ENCODE measurements at regions not wholly inside any gene's neighbourhood (a gene's known extent, or its start where the extent isn't known, plus 50 kb on each side); places are given as distances from the start of the nearest gene placed in this dataset.
A peak's percentile ranks its signal among the peaks of the same experiment; 100 is the strongest.
"Not testable (repeated sequence)": the region's sequence is repeated elsewhere in the genome, so short reads cannot be mapped to it uniquely, and the experiment has no call there.

DNA sequence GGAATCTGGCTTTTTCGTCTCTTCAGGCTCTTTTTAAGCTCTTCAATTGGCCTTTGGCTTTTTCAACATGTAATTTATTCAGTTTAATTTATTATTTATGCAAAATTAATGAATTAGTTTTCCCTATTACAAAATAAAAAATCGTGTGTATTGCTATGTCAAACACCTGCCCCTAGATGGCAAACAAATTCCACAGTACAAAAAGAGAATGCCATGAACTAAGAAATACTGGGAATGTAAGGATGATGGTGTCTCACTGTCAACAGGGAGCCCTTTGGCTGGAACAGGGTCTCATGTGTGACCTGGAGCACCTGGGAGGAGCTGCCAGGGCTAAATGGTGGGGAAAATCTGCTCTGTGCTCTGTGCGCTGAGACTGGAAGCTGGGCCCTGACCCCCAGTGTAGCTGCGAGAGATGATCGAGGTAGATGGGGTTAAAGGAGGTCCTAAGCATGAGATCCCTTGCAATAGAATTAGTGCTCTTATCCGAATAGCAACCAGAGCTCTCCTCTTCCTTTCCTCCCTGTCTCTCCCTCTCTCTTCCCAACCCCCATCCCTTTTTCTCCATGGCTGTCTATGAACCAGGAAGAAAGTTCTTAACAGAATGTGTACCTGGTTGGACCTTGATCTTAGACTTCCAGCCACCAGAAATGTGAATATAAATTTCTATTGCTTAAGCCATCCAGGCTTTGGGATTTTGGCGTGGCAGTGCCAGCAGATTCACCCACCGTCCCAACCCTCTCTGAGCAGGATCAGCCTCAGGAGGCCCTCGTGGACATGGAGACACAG, 1183.5 kb downstream of the RPIA start:
- peak; percentile 15 for DNase-seq (ENCODE audit: low read depth)
- not testable (repeated sequence) for H3K4me3 ChIP-seq (ENCODE audit: low read depth, low read length)
- peak; percentile 13 for TF ChIP-seq CTCF (IDR thresholded peaks at IDR 0.05; ENCODE audit: insufficient read depth, low read length)

DNA sequence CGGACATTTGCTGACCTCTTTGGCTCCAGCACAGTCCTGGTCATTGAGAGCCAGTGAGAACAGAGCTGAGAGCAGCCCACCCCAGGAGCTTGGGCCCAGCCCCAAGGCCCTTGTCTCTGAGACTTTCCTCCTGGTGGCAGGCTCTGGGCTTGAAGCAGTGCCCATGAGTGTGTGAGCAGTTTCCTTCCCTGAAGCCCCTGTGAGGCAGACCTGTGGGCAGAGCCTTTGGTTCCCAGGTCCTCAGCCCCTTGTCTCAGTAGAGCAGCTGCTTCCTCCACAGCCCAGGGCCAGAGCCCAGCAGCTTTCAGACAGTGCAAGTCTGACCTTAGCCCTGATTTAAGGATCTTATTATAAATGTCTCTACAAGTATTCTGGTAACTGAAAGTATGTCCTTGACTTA, 1185.0 kb downstream of the RPIA start:
- not testable (repeated sequence) for DNase-seq (ENCODE audit: low read depth); H3K4me3 ChIP-seq (ENCODE audit: low read depth, low read length)

- not testable (repeated sequence) for H3K4me3 ChIP-seq (ENCODE audit: low read depth, low read length); DNase-seq (ENCODE audit: low read depth)
Measured at GRCh38 chr2:89876878-89877277, 1185.4 kb downstream of the RPIA start.

GRCh38 chr2:89882880-89883279, 1191.4 kb downstream of the RPIA start:
- not testable (repeated sequence) for DNase-seq (ENCODE audit: low read depth); H3K4me3 ChIP-seq (ENCODE audit: low read depth, low read length)

GRCh38 chr2:89883624-89884023, 1192.2 kb downstream of the RPIA start:
- DNase-seq (ENCODE audit: low read depth); H3K4me3 ChIP-seq (ENCODE audit: low read depth, low read length): not testable (repeated sequence)

DNA sequence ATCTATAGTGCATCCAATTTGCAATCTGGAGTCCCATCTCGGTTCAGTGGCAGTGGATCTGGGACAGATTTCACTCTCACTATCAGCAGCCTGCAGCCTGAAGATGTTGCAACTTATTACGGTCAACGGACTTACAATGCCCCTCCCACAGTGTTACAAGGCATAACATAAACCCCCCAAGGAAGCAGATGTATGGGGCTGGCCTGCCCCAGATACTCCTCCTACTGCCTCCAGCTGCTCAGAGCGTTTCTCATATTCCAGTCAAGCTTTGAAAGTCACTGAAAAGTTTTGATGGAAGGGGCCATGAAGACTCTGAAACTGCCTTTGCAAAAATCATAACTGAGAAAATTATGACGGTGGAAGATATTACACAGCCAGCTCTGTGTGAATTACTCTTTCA, 1193.6 kb downstream of the RPIA start:
- DNase-seq (ENCODE audit: low read depth); H3K4me3 ChIP-seq (ENCODE audit: low read depth, low read length): not testable (repeated sequence)

DNA sequence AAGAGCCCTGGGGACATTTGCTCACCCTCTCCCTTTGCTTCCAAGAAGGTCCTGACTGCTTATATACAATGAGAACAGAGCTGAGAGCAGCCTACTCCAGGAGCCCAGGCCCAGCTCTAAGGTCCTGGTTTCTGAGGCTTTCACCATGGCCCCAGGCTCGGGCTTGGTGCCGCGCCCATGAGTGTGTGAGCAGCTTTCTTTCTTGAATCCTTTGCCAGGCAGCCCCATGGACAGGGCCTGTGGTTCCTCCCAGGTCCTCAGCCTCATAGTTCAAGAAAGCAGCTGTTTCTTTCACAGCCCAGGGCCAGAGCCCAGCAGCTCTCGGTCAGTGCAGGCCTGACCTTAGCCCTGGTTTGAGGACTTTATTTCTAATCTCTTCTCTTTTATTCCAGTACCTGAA, 1197.2 kb downstream of the RPIA start:
- H3K4me3 ChIP-seq (ENCODE audit: low read depth, low read length); DNase-seq (ENCODE audit: low read depth): not testable (repeated sequence)

- H3K4me3 ChIP-seq (ENCODE audit: low read depth, low read length); DNase-seq (ENCODE audit: low read depth): not testable (repeated sequence)
Measured at GRCh38 chr2:89890185-89890773, 1198.8 kb downstream of the RPIA start.

GRCh38 chr2:89894988-89895387, 1203.5 kb downstream of the RPIA start:
- DNase-seq (ENCODE audit: low read depth); H3K4me3 ChIP-seq (ENCODE audit: low read depth, low read length): not testable (repeated sequence)

DNA sequence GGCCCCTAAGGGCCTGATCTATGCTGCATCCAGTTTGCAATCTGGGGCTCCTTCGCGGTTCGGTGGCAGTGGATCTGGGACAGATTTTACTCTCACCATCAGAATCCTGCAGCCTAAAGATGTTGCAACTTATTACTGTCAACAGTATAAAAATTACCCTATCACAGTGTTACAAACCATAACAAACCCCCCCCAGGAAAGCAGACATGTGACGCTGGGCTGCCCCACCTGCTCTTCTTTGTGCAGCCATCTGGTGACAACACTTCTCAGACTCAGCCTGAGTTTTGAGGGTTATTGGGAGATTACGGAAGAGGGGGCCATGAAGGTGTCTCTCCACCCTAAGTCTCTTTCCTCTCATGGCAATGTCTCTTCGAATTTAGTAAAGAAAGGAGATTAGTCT, 1204.2 kb downstream of the RPIA start:
- not testable (repeated sequence) for H3K4me3 ChIP-seq (ENCODE audit: low read depth, low read length); DNase-seq (ENCODE audit: low read depth)

GRCh38 chr2:89927018-89927417, 1235.5 kb downstream of the RPIA start:
- DNase-seq (ENCODE audit: low read depth), result not testable (repeated sequence)

DNA sequence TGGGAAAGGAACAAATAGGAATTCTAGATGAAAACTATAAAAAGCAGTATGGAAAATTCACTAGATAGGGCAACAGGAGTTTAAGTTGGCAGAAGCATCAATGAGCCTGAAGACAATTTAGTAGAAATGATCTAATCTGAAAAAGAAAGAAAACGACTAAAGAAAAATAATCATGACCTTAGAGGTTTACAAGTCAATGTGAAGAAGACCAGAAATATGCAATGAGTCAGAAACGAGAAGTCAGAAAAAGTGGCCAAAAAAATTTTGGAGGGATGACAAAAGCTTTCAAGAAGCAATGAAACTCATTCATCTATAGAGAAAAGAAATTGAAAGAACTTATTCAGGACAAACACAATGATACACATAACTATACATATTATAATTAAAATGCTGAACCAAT, 1244.0 kb downstream of the RPIA start:
- not testable (repeated sequence) for H3K4me3 ChIP-seq (ENCODE audit: low read depth, low read length)
- DNase-seq (ENCODE audit: low read depth), result peak; percentile 69

More at GRCh38 chr2:89927018-89927417, 1235.5 kb downstream of the RPIA start:
- not testable (repeated sequence) for H3K4me3 ChIP-seq (ENCODE audit: low read depth, low read length)

DNA sequence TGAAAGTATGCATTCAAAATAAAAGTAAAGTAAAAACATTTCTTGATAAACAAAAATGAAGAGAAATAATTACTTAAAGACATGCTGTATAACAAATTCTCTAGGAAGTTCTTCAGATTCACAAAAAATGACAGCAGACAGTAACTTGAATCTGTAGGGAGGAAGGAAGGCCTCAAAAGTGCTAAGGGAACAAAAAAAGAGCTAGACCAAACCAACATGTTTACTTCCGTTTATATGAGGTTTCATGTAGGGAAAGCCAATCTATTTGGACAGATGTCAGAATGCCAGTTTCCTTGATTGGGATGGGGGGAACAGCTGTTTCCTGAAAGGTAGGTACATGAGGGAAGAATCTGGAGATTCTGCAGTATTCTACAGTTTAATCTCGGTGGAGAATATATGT, 1244.5 kb downstream of the RPIA start:
- H3K4me3 ChIP-seq (ENCODE audit: low read depth, low read length); DNase-seq (ENCODE audit: low read depth): not testable (repeated sequence)

DNA sequence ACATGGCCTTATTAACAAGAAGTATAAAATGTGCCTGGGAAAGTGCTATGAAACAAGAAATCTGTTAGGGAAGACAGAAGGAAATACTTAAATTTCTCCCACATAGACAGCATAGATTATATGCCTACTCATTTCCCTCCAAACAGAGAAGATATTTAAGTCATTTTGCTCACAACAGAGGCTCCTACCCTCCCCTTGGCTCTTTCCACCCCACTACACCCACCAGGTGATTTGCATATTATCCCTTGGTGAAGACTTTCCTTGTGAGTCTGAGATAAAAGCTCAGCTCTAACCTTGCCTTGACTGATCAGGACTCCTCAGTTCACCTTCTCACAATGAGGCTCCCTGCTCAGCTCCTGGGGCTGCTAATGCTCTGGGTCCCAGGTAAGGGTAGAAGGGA, 1245.1 kb downstream of the RPIA start:
- DNase-seq (ENCODE audit: low read depth); H3K4me3 ChIP-seq (ENCODE audit: low read depth, low read length): not testable (repeated sequence)
